Progenitor cell of endocrine pancreas (in vitro differentiated cells): ENCODE measurements at regions not wholly inside any gene's neighbourhood (a gene's known extent, or its start where the extent isn't known, plus 50 kb on each side); places are given as distances from the start of the nearest gene placed in this dataset.
"Not testable (repeated sequence)": the region's sequence is repeated elsewhere in the genome, so short reads cannot be mapped to it uniquely, and the experiment has no call there.

ENCODE experiments used
- DNase-seq: peaks from one replicate; pipeline ENCODE4 v3.0.0; 2021; ENCODE audit warnings: low spot score; ENCODE audit not compliant: unreplicated experiment
- H3K27ac Mint-ChIP-seq: 2 replicates; pipeline ENCODE4 v1.8.0; 2021; ENCODE audit warnings: mild to moderate bottlenecking, moderate library complexity, mixed read lengths
- H3K27me3 Mint-ChIP-seq: 2 replicates; pipeline ENCODE4 v1.8.0; 2021; ENCODE audit warnings: mixed read lengths
- H3K36me3 Mint-ChIP-seq: 2 replicates; pipeline ENCODE4 v1.8.0; 2022; ENCODE audit warnings: mixed read lengths; ENCODE audit not compliant: insufficient read depth
- H3K4me1 Mint-ChIP-seq: 2 replicates; pipeline ENCODE4 v1.8.0; 2021; ENCODE audit warnings: low read depth, mixed read lengths
- H3K4me3 Mint-ChIP-seq: 2 replicates; pipeline ENCODE4 v1.8.0; 2021; ENCODE audit warnings: low read depth, mild to moderate bottlenecking, moderate library complexity, mixed read lengths
- H3K9me3 Mint-ChIP-seq: 2 replicates; pipeline ENCODE4 v1.8.0; 2021; ENCODE audit warnings: low read depth, mixed read lengths
- CTCF ChIP-seq: fragments of 200-600 bp; sonication (generic); IDR thresholded peaks from one replicate; pipeline ENCODE4 v1.5.0; 2021; ENCODE audit warnings: antibody characterized with exemption, mild to moderate bottlenecking; ENCODE audit not compliant: unreplicated experiment

DNA sequence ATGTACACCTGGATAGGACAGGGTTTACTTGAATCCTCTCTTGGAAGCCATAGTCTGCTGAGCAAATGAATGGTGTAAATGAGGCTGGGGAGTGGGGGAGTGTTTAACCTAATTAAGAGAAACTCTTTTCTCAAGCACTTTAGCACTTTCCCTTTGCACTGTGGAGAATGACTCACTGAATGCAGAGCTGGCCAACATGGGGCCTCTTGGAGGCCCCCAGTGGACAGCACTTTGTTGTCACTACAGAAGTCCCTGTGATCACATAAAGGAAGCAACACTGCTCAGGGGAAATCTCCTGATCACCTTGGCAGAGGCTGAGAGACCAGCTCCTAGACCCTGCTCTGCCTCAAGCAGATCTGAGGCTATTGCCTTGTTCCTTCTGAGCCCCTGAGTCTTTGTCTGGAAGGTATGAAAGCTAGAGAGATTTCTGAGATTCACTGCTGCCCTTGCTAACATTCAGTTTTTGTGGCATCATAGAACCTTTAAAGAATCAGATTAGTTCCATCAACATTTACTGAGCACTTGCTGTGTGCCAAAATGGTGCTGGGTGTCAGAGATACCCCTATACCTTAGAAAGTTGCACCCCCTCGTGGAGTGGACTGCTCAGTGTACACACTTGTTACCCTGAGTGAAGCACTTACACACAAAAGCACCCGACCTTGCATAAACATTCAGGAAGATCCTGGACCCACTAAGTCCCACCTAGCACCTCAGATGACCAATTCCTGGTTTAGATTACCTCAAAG, 230.1 kb upstream of the CCL2 start:
- H3K27ac Mint-ChIP-seq = no peak overlapping the region
- no peak overlapping the region for H3K4me3 Mint-ChIP-seq
- no peaks in the 10 kb centered on the region for H3K4me1 Mint-ChIP-seq
- DNase-seq = no peak
- H3K36me3 Mint-ChIP-seq = no peaks in the 10 kb centered on the region
- H3K27me3 Mint-ChIP-seq = no peaks in the 10 kb centered on the region
- H3K9me3 Mint-ChIP-seq = no peaks in the 10 kb centered on the region
- TF ChIP-seq CTCF = no peak

DNA sequence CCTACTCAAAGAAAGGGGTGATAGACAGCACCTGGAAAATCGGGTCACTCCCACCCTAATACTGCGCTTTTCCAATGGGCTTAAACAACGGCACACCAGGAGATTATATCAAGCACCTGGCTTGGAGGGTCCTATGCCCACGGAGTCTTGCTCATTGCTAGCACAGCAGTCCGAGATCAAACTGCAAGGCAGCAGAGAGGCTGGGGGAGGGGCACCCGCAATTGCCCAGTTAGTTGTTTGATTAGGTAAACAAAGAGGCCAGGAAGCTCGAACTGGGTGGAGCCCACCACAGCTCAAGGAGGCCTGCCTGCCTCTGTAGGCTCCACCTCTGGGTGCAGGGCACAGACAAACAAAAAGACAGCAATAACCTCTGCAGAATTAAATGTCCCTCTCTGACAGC, 224.5 kb upstream of the CCL2 start:
- H3K4me3 Mint-ChIP-seq, H3K27ac Mint-ChIP-seq, H3K27me3 Mint-ChIP-seq, DNase-seq, H3K4me1 Mint-ChIP-seq, H3K36me3 Mint-ChIP-seq: not testable (repeated sequence)
- H3K9me3 Mint-ChIP-seq = peaks cover 21% of the 10 kb centered on the region

- not testable (repeated sequence) for H3K4me1 Mint-ChIP-seq, DNase-seq, H3K36me3 Mint-ChIP-seq, H3K27ac Mint-ChIP-seq, H3K4me3 Mint-ChIP-seq, H3K27me3 Mint-ChIP-seq
- H3K9me3 Mint-ChIP-seq = peaks cover 21% of the 10 kb centered on the region
These were observed 222.8 kb upstream of the CCL2 start for GRCh38 chr17:34032305-34032704.

DNA sequence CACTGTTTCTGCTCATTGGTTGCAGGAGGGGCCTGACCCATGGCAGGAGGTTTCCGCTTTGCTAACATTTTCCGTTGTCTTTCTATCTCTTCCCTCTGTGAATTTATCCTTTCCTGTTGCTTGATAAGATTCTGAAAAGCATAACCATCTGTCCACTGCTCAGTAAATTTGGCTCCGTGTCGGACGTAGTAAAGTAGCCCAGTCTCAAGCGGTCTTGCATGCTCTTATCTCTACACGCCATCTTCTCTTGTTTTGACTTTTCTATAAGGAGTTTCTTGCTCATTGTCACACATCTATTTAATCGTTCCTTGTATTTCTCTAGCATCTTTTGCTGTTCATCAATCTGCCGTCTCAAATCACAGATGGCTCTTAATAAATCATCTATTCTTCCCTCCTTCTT, 216.3 kb upstream of the CCL2 start:
- H3K36me3 Mint-ChIP-seq, H3K4me3 Mint-ChIP-seq, H3K27me3 Mint-ChIP-seq, H3K9me3 Mint-ChIP-seq, H3K27ac Mint-ChIP-seq, H3K4me1 Mint-ChIP-seq, DNase-seq: not testable (repeated sequence)

GRCh38 chr17:34039213-34039612, 215.9 kb upstream of the CCL2 start:
- H3K27me3 Mint-ChIP-seq, H3K4me1 Mint-ChIP-seq, H3K36me3 Mint-ChIP-seq, H3K27ac Mint-ChIP-seq, H3K9me3 Mint-ChIP-seq, DNase-seq, H3K4me3 Mint-ChIP-seq: not testable (repeated sequence)

GRCh38 chr17:34039759-34040555, 215.1 kb upstream of the CCL2 start:
- not testable (repeated sequence) for DNase-seq, H3K4me3 Mint-ChIP-seq, H3K9me3 Mint-ChIP-seq, H3K36me3 Mint-ChIP-seq, H3K27me3 Mint-ChIP-seq, H3K4me1 Mint-ChIP-seq, H3K27ac Mint-ChIP-seq

GRCh38 chr17:34045990-34046389, 209.1 kb upstream of the CCL2 start:
- no peaks in the 10 kb centered on the region for H3K9me3 Mint-ChIP-seq
- no peak for DNase-seq
- no peaks in the 10 kb centered on the region for H3K36me3 Mint-ChIP-seq
- no peak for TF ChIP-seq CTCF
- no peak overlapping the region for H3K27ac Mint-ChIP-seq
- no peak overlapping the region for H3K4me3 Mint-ChIP-seq
- H3K27me3 Mint-ChIP-seq = peaks cover 8% of the 10 kb centered on the region
- no peaks in the 10 kb centered on the region for H3K4me1 Mint-ChIP-seq

- no peak for TF ChIP-seq CTCF
- Mint-ChIP-seq H3K36me3 (no peaks in the 10 kb centered on the region), H3K4me3 (no peak overlapping the region), H3K27me3 (peaks cover 7% of the 10 kb centered on the region), H3K27ac (no peak overlapping the region), H3K9me3 (no peaks in the 10 kb centered on the region), H3K4me1 (no peaks in the 10 kb centered on the region)
- no peak for DNase-seq
These were observed 204.0 kb upstream of the CCL2 start for GRCh38 chr17:34051046-34051445.
